ENCODE measurements at regions not wholly inside any gene's neighbourhood (a gene's known extent, or its start where the extent isn't known, plus 50 kb on each side); places are given as distances from the start of the nearest gene placed in this dataset.

- H3K27me3 Mint-ChIP-seq (ENCODE audit: low read depth) = peaks cover 46% of the 10 kb centered on the region
- no peak overlapping the region for H3K27ac Mint-ChIP-seq
- ATAC-seq (replicated peaks in 1 of 2) (no peak), DNase-seq (no peak)
- no peak overlapping the region for H3K4me3 Mint-ChIP-seq
- H3K36me3 Mint-ChIP-seq (ENCODE audit: insufficient read depth in 2 of 2) = no peaks in the 10 kb centered on the region
- no peaks in the 10 kb centered on the region for H3K9me3 Mint-ChIP-seq
- peaks cover 11% of the 10 kb centered on the region for H3K4me1 Mint-ChIP-seq (ENCODE audit: low read depth)
These were observed 93.1 kb downstream of the INHBB start for GRCh38 chr2:120439067-120439368.

- H3K27me3 Mint-ChIP-seq (ENCODE audit: low read depth) = peaks cover 52% of the 10 kb centered on the region
- no peak for ATAC-seq (replicated peaks in 1 of 2)
- peaks cover 11% of the 10 kb centered on the region for H3K4me1 Mint-ChIP-seq (ENCODE audit: low read depth)
- H3K9me3 Mint-ChIP-seq = no peaks in the 10 kb centered on the region
- H3K27ac Mint-ChIP-seq = no peak overlapping the region
- DNase-seq = no peak
- H3K36me3 Mint-ChIP-seq (ENCODE audit: insufficient read depth in 2 of 2) = no peaks in the 10 kb centered on the region
- H3K4me3 Mint-ChIP-seq = no peak overlapping the region
These were observed 93.9 kb downstream of the INHBB start for GRCh38 chr2:120439637-120440384.

GRCh38 chr2:120440521-120441350, 94.8 kb downstream of the INHBB start:
- Mint-ChIP-seq H3K4me1 (ENCODE audit: low read depth) (peaks cover 11% of the 10 kb centered on the region), H3K4me3 (no peak overlapping the region), H3K27me3 (ENCODE audit: low read depth) (peaks cover 52% of the 10 kb centered on the region), H3K9me3 (no peaks in the 10 kb centered on the region), H3K27ac (no peak overlapping the region), H3K36me3 (ENCODE audit: insufficient read depth in 2 of 2) (no peaks in the 10 kb centered on the region)
- DNase-seq = no peak
- no peak for ATAC-seq (replicated peaks in 1 of 2)

- Mint-ChIP-seq H3K27me3 (ENCODE audit: low read depth) (peaks cover 52% of the 10 kb centered on the region), H3K4me1 (ENCODE audit: low read depth) (peaks cover 11% of the 10 kb centered on the region), H3K36me3 (ENCODE audit: insufficient read depth in 2 of 2) (no peaks in the 10 kb centered on the region), H3K4me3 (no peak overlapping the region), H3K27ac (no peak overlapping the region), H3K9me3 (no peaks in the 10 kb centered on the region)
- DNase-seq (no peak), ATAC-seq (replicated peaks in 1 of 2) (no peak)
These were observed 95.4 kb downstream of the INHBB start for GRCh38 chr2:120441351-120441700.

- Mint-ChIP-seq H3K9me3 (no peaks in the 10 kb centered on the region), H3K4me3 (peak overlapping the region; percentile 66 to 79), H3K36me3 (ENCODE audit: insufficient read depth in 2 of 2) (no peaks in the 10 kb centered on the region), H3K27ac (no peak overlapping the region), H3K4me1 (ENCODE audit: low read depth) (peaks cover 11% of the 10 kb centered on the region), H3K27me3 (ENCODE audit: low read depth) (peaks cover 48% of the 10 kb centered on the region)
- DNase-seq (no peak), ATAC-seq (replicated peaks in 1 of 2) (no peak)
These were observed 96.0 kb downstream of the INHBB start for GRCh38 chr2:120441744-120442471.

GRCh38 chr2:120442541-120442922, 96.6 kb downstream of the INHBB start:
- Mint-ChIP-seq H3K4me3 (peak overlapping the region; percentile 66 to 79), H3K36me3 (ENCODE audit: insufficient read depth in 2 of 2) (no peaks in the 10 kb centered on the region), H3K27ac (no peak overlapping the region), H3K9me3 (no peaks in the 10 kb centered on the region), H3K4me1 (ENCODE audit: low read depth) (peaks cover 11% of the 10 kb centered on the region), H3K27me3 (ENCODE audit: low read depth) (peaks cover 47% of the 10 kb centered on the region)
- DNase-seq (no peak), ATAC-seq (replicated peaks in 1 of 2) (no peak)

GRCh38 chr2:120442923-120443571, 97.1 kb downstream of the INHBB start:
- Mint-ChIP-seq H3K9me3 (no peaks in the 10 kb centered on the region), H3K4me1 (ENCODE audit: low read depth) (peaks cover 11% of the 10 kb centered on the region), H3K4me3 (peak overlapping the region; percentile 66 to 79), H3K36me3 (ENCODE audit: insufficient read depth in 2 of 2) (no peaks in the 10 kb centered on the region), H3K27me3 (ENCODE audit: low read depth) (peaks cover 47% of the 10 kb centered on the region), H3K27ac (no peak overlapping the region)
- ATAC-seq (replicated peaks in 1 of 2) (peak; percentile 82 to 86), DNase-seq (peak; percentile 31 to 35)

GRCh38 chr2:120443946-120444345, 98.0 kb downstream of the INHBB start:
- no peak for ATAC-seq (replicated peaks in 1 of 2)
- no peaks in the 10 kb centered on the region for H3K9me3 Mint-ChIP-seq
- H3K4me3 Mint-ChIP-seq = no peak overlapping the region
- peaks cover 11% of the 10 kb centered on the region for H3K4me1 Mint-ChIP-seq (ENCODE audit: low read depth)
- no peak overlapping the region for H3K27ac Mint-ChIP-seq
- no peaks in the 10 kb centered on the region for H3K36me3 Mint-ChIP-seq (ENCODE audit: insufficient read depth in 2 of 2)
- peaks cover 47% of the 10 kb centered on the region for H3K27me3 Mint-ChIP-seq (ENCODE audit: low read depth)
- DNase-seq = no peak

- ATAC-seq (replicated peaks in 1 of 2) (no peak), DNase-seq (no peak)
- no peaks in the 10 kb centered on the region for H3K36me3 Mint-ChIP-seq (ENCODE audit: insufficient read depth in 2 of 2)
- H3K9me3 Mint-ChIP-seq = no peaks in the 10 kb centered on the region
- H3K4me1 Mint-ChIP-seq (ENCODE audit: low read depth) = peaks cover 11% of the 10 kb centered on the region
- H3K4me3 Mint-ChIP-seq = no peak overlapping the region
- no peak overlapping the region for H3K27ac Mint-ChIP-seq
- H3K27me3 Mint-ChIP-seq (ENCODE audit: low read depth) = peaks cover 42% of the 10 kb centered on the region
These were observed 98.8 kb downstream of the INHBB start for GRCh38 chr2:120444691-120445240.

- Mint-ChIP-seq H3K4me3 (no peak overlapping the region), H3K4me1 (ENCODE audit: low read depth) (peaks cover 11% of the 10 kb centered on the region), H3K36me3 (ENCODE audit: insufficient read depth in 2 of 2) (no peaks in the 10 kb centered on the region), H3K27me3 (ENCODE audit: low read depth) (peaks cover 34% of the 10 kb centered on the region), H3K9me3 (no peaks in the 10 kb centered on the region), H3K27ac (no peak overlapping the region)
- ATAC-seq (replicated peaks in 1 of 2) (no peak), DNase-seq (no peak)
These were observed 99.7 kb downstream of the INHBB start for GRCh38 chr2:120445449-120446143.

- DNase-seq (no peak), ATAC-seq (replicated peaks in 1 of 2) (no peak)
- no peak overlapping the region for H3K4me3 Mint-ChIP-seq
- no peak overlapping the region for H3K27ac Mint-ChIP-seq
- no peaks in the 10 kb centered on the region for H3K9me3 Mint-ChIP-seq
- no peaks in the 10 kb centered on the region for H3K36me3 Mint-ChIP-seq (ENCODE audit: insufficient read depth in 2 of 2)
- H3K4me1 Mint-ChIP-seq (ENCODE audit: low read depth) = peaks cover 11% of the 10 kb centered on the region
- peaks cover 25% of the 10 kb centered on the region for H3K27me3 Mint-ChIP-seq (ENCODE audit: low read depth)
These were observed 100.5 kb downstream of the INHBB start for GRCh38 chr2:120446236-120447126.
